Body of pancreas (tissue), 4 donors: ENCODE measurements at regions not wholly inside any gene's neighbourhood (a gene's known extent, or its start where the extent isn't known, plus 50 kb on each side); places are given as distances from the start of the nearest gene placed in this dataset.

Experiments
- ATAC-seq: fragments of 150-250 bp; one replicate; pipeline ENCODE4 v1.9.1; 2016
- DNase-seq, 4 donors: peaks; one replicate each; pipeline ENCODE4 v3.0.0-alpha.2; 2019
- H3K27ac ChIP-seq, 4 donors: fragments of 200-600 bp; sonication (generic); 1 replicate in 3 of 4; 2 replicates in 1 of 4; pipeline versions ENCODE4 v1.5.1 to v1.6.1; 2016 to 2019; ENCODE audit warnings: mild to moderate bottlenecking in 1 of 4, mixed read lengths in 1 of 4, moderate library complexity in 1 of 4
- H3K27me3 ChIP-seq, 2 donors: fragments of 200-600 bp; sonication (generic); one replicate each; pipeline ENCODE4 v1.6.0; 2016; ENCODE audit warnings: mild to moderate bottlenecking in 1 of 2
- H3K36me3 ChIP-seq, 2 donors: fragments of 200-600 bp; sonication (generic); replicated peaks in 1 of 2; 2 replicates each; pipeline ENCODE4 v1.5.1; 2016; ENCODE audit warnings: low read depth in 2 of 2; ENCODE audit not compliant: insufficient read depth in 1 of 2
- H3K4me1 ChIP-seq: fragments of 200-600 bp; sonication (generic); one replicate; pipeline ENCODE4 v1.6.0; 2016
- H3K4me3 ChIP-seq, 2 donors: fragments of 200-600 bp; sonication (generic); 1 replicate in 1 of 2; 2 replicates in 1 of 2; pipeline ENCODE4 v1.5.1; 2016 to 2019
- H3K9me3 ChIP-seq, 3 donors: fragments of 200-600 bp; sonication (generic); 1 replicate in 2 of 3; 2 replicates in 1 of 3; pipeline ENCODE4 v1.5.1; 2016
- CTCF ChIP-seq, 7 experiments: fragments of 450-650 bp in 4 of 7; fragments of 200-600 bp in 3 of 7; sonication (generic) in 3 of 7; IDR thresholded peaks; one replicate each; pipeline ENCODE4 v1.5.1; 2016 to 2019; ENCODE audit warnings: antibody characterized with exemption in 7 of 7
- POLR2A ChIP-seq, 3 donors: fragments of 450-650 bp; IDR thresholded peaks; one replicate each; pipeline ENCODE4 v1.6.1; 2016; ENCODE audit warnings: antibody characterized with exemption in 3 of 3, mild to moderate bottlenecking in 2 of 3
- WGBS, 2 donors: methylation state at CpG; one replicate each; pipeline ENCODE4 v1.1.5; 2017; 5-methylcytosine and 5-hydroxymethylcytosine counted together
- intact Hi-C: fragments of 100-400 bp; cut with DNase I; formaldehyde crosslinking; loops from one replicate; pipeline ENCODE4 v1.15.1; 2023

DNA sequence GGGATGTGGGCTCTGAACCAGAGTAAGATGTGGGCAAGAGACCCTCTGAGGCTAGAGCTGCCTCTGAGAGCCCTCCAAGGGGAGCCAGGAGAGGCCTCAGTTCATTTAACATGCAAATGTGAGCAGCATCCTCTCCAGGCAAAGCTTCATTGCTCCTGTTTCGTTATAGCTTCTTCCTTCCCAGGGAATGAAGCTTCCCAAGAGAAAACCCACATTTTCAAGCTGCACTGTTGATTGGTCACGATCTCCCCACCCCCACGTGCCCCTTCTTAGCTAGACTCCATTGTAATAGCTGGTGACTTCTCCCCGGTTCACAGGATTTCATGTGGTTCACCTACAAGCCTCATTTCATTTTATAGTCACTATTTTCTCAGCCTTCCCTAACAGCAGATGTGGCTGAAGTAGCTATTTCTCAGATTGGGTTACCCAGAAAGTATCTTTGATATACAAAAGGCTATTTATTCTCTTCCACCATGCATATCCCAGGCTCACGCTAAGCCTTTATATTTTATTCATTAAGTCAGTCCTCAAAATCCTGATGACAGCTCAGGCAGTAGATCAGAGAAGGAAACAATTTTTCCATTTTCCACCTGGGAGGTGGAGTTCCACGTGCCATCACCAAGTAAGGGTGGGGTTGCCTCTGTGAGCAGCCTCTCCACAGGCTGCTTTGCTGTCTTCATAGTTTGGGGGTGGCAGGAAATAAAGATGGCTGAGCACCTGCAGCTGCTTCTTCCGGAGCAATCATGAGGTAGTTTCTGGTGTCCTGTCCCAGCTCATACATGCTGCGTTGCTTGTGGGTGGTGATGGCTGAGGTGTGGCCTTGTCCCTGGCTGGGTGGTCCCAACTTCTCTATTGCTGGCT, 178.3 kb upstream of the RAB4A start:
- peak overlapping the region; percentile 72 to 90 (median 82) for H3K27ac ChIP-seq
- DNase-seq (no peak), ATAC-seq (no peak)
- intact Hi-C loops = no loop called here
- no peaks in the 10 kb centered on the region for H3K36me3 ChIP-seq
- TF ChIP-seq CTCF (IDR thresholded peaks at IDR 0.05) (no peak), POLR2A (IDR thresholded peaks at IDR 0.05) (no peak)
- no peak overlapping the region for H3K4me3 ChIP-seq
- no peaks in the 10 kb centered on the region for H3K9me3 ChIP-seq
- WGBS, 2 donors = 73 to 78% methylated on average over 7 to 8 of the region's 8 CpGs
- H3K27me3 ChIP-seq = no peaks in the 10 kb centered on the region
- peaks cover 40% of the 10 kb centered on the region for H3K4me1 ChIP-seq

- H3K36me3 ChIP-seq = no peaks in the 10 kb centered on the region
- ATAC-seq = no peak
- H3K4me1 ChIP-seq = peaks cover 40% of the 10 kb centered on the region
- no peaks in the 10 kb centered on the region for H3K9me3 ChIP-seq
- intact Hi-C loops = no loop called here
- H3K4me3 ChIP-seq = no peak overlapping the region
- no peaks in the 10 kb centered on the region for H3K27me3 ChIP-seq
- 51 to 75% methylated on average over 2 of the region's 2 CpGs for WGBS, 2 donors
- TF ChIP-seq CTCF (IDR thresholded peaks at IDR 0.05) (no peak), POLR2A (IDR thresholded peaks at IDR 0.05) (no peak)
- H3K27ac ChIP-seq = peak overlapping the region; percentile 72 to 90 (median 82)
- no peak for DNase-seq
Measured at GRCh38 chr1:229093238-229093540, 177.7 kb upstream of the RAB4A start.

- H3K27ac ChIP-seq = peak overlapping the region; percentile 72 to 90 (median 82)
- no peak overlapping the region for H3K4me3 ChIP-seq
- TF ChIP-seq CTCF (IDR thresholded peaks at IDR 0.05) (no peak), POLR2A (IDR thresholded peaks at IDR 0.05) (no peak)
- no peaks in the 10 kb centered on the region for H3K36me3 ChIP-seq
- intact Hi-C loops = no loop called here
- no peaks in the 10 kb centered on the region for H3K9me3 ChIP-seq
- DNase-seq = peak; percentile 76 to 92 (median 88)
- H3K27me3 ChIP-seq = no peaks in the 10 kb centered on the region
- peak; percentile 99 for ATAC-seq
- WGBS, 2 donors = 30 to 35% methylated on average over 5 of the region's 5 CpGs
- peaks cover 40% of the 10 kb centered on the region for H3K4me1 ChIP-seq
Measured at GRCh38 chr1:229093609-229094336, 177.1 kb upstream of the RAB4A start.

DNA sequence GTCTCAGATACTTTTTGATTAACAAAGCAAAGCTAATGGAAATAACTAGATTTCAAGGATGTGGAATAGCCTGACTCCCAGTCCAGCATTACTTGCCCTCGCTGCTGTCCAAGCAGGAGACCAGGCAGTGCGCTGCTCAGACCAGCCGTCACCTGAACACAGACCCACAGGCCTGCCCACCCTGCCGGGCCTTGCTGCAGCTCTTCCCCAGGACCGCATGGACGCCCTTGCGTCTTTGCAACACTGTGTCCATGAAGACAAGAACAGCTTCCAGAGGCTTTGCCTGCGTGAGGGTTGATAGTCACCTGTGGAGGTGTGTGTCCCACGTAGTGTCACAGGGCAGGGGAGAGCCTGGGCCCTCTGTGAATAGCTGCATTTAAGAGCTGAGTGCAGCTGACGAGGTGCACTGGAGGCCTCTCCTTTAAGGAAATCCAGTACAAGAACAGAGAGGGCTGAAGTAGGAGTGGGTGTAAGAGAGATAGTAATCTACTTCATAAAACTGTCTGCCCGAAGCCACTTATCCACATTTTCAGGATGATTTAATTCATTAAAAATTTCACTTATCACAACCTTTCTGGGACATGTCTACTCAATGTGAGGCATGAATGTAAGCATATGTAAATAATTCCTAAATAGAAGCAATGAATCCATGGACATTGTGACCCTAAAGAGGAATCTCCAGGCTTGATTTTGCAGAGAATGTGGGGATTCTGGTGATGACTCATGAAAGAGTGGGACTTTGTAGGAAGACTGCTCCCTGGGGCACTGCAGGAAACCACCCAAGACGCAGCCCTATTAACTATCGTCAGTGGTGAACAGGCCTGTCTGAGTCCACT, 176.2 kb upstream of the RAB4A start:
- no peak for DNase-seq
- no peak overlapping the region for H3K4me3 ChIP-seq

More for the DNA sequence above, 176.2 kb upstream of the RAB4A start:
- H3K27ac ChIP-seq = peak overlapping the region; percentile 72 to 90 (median 82)
- no peaks in the 10 kb centered on the region for H3K9me3 ChIP-seq
- peaks cover 40% of the 10 kb centered on the region for H3K4me1 ChIP-seq
- ATAC-seq = no peak
- H3K36me3 ChIP-seq = no peaks in the 10 kb centered on the region
- no peaks in the 10 kb centered on the region for H3K27me3 ChIP-seq
- intact Hi-C loops = no loop called here
- WGBS, 2 donors = 91 to 92% methylated on average over 11 to 13 of the region's 13 CpGs
- TF ChIP-seq CTCF (IDR thresholded peaks at IDR 0.05) (no peak), POLR2A (IDR thresholded peaks at IDR 0.05) (no peak)
